GM19438 (cell line): ENCODE measurements at regions not wholly inside any gene's neighbourhood (a gene's known extent, or its start where the extent isn't known, plus 50 kb on each side); places are given as distances from the start of the nearest gene placed in this dataset.
"Not testable (repeated sequence)": the region's sequence is repeated elsewhere in the genome, so short reads cannot be mapped to it uniquely, and the experiment has no call there.

Experiments used
- ATAC-seq: cut with Tn5 transposase; IDR thresholded peaks from one replicate; pipeline ENCODE4 v1.9.1; 2021; ENCODE audit warnings: low read depth; ENCODE audit not compliant: unreplicated experiment

DNA sequence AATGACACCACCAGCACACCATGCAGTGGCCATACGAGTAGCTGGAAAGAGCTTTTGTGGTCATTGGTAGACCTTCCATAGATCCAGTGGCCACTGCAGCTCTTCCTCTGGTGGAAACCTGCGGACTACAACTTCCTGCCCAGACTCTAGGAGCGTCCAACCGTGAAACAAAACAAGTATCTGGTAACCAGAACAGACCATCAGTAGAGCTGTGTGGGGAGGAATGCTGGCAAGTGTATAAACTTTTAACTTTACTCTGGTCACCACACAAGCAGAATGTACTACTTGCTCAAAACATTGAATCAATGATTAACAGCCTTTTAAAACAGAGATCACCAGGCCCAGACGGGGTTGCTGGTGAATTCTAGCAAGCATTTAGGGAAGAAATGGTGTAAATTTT lies 154.7 kb upstream of the DGKB start:
- no peak for ATAC-seq

DNA sequence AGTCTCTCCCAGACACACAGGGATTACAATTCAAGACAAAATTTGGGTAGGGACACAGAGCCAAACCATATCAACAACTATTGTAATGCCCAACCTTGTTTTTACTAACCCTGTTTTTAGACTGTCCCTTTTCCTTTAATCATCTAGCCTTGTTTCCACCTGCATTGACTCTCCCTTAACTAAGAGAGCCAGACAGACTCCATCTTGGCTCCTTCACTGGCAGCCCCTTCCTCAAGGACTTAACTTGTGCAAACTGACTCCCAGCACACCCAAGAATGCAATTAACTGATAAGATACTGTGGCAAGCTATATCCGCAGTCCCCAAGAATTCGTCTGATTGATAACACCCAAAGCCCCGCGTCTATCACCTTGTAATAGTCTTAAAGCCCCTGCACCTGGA lies 151.8 kb upstream of the DGKB start:
- not testable (repeated sequence) for ATAC-seq

DNA sequence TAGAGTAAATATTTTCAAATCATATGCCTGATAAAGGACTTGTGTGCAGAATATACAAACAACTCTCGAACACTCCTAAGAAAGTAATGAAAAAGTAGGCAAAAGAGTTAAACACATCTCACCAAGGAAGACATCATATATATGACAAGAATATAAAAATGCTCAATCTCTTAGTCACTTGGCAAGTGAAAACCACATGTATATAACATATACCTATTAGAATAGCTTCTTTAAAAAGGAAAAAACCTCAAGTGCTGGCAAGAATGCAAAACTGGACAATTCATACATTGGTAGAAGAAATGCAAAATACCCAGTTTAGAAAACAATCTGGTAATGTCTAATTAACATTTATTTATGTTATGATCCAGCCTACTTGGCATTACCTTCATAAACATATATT lies 146.6 kb upstream of the DGKB start:
- ATAC-seq = no peak

DNA sequence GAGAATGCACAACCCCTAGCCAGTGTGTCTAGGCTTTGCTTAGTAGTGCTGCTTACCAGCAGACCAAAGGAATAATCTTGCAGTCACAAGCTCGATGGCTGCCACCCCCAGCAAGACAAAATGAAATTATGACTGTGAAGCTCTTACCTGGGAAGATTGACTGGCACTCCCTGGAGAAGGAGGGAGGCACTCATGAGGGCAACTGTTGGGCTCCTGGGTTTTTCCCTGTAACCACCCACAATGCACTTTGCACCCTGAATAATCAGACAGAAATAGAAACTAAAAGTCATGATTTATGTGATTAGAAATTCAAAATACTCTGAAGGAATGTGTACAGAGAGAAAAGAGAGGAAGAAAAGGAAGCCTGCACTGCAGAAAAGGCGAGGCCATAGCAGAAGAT lies 144.3 kb upstream of the DGKB start:
- ATAC-seq = no peak

DNA sequence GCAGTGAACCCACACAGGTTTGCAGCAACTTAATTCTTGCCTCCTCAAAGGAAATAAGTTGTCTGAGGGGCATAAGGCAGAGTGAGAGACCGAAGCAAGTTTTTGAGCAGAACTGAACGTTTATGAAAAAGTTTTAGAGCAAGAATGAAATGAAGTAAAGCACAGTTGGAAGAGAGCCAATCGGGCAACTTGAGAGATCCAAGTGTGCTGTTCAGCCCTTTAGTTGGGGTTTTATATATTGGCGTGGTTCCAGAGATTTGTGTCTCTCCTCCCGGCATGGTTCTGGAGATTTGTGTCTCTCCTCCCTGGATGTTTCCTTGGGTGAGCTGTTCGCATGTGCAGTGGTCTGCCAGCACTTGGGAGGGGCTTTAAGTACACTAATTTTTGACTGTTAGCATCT lies 141.4 kb upstream of the DGKB start:
- no peak for ATAC-seq

DNA sequence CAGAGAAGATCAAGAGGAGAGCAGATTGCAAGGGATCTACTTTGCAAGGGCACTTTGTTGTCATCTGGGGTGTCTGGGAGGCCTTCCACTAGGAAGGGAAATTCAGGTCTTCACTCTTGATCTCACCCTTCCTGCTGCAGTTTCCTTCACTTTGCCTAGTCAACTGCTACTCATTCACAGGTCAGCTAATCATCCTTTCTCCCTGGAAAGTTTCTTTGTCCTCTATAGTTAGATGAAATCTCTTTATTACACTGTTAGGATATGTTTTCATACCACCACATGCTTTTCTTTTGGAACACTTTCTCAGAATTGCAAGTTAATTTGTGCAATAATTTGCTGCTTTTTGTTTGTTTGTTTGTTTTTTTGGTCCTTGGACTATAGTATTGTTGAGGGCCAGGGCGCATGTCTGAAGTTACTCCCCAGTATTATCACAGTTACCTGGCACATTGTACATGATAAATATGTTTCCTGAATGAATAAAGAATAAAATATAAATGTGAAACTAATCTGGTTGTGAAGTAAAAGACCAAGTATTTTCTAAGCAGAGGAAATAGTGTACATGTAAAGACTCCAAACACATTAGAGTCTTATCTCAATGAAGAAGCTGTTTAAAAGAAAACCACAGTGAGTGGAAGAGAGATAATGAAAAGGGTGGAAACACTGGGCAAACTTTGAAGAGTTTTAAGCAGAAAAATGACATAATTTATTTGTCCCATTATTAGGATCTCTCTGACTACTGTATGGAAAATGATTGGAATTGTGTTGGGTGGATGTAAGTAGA lies 139.9 kb upstream of the DGKB start:
- ATAC-seq = no peak

DNA sequence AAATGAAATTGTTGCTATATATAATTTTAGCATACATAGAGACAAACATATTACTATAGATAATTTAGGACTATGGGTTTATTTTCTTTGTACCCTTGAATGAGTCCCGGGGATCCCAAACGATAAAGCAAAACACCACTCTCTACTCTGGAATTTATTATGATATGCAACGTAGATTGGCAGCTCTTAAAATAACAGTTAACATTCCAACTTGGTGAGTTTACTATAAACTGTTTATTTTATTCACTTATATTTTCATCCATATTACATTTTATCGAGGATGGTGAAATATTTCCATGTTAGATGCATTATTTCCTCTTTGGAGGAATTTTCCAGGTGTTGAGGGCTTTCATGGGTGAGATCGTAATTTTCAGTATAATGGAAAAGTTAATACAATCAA lies 138.7 kb upstream of the DGKB start:
- ATAC-seq = no peak

DNA sequence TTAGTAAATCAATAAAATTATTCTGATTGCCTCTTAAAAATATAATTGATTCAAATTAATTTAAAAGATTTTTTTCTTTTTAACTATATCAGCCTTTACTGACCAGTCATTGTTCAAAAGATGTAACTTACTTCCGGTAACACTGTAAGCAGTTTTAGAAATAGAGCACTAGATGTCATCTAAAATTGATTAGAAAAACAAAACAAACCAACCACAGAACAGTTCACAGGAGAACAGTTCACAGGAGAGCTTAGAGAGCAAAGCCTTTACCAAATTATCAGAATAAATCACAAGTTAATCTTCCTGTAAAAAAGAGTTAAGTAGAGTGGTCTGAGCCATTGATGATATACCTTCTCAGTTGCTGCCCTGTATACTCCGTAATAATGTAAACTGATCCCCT lies 133.3 kb upstream of the DGKB start:
- ATAC-seq = no peak

DNA sequence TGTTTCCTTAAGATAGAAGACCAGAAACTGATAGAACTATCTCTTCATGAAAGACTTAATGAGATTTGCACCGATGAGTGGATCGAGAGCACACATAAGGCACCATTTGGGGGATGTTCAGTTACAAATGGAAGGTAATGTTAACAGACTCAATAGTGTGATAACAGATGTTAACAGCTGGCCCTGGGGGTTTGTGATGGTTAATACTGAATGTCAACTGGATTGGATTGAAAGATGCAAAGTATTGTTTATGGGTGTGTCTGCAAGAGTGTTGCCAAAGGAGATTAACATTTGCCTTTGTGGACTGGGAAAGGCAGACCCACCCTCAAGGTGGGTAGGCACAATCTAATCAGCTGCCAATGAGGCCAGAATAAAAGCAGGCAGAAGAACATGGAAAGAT lies 130.5 kb upstream of the DGKB start:
- no peak for ATAC-seq

DNA sequence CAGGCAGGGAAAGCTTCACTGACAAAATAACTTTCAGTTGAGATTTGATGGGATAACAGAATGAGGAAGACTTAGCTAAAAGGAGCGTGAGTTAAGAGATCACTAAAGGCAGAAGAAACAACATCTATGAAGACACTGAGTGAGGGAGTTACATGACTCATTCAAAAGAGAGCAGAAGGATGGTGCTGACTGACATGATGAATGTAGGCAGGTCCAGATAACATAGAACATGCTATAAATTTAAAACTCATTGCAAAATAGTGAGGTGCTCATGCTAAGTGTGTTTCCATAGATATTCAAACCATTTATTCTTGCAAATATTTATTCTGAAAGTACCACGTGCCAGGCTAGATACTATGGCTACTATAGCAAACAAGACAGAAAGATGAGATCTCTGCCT lies 116.4 kb upstream of the DGKB start:
- no peak for ATAC-seq

DNA sequence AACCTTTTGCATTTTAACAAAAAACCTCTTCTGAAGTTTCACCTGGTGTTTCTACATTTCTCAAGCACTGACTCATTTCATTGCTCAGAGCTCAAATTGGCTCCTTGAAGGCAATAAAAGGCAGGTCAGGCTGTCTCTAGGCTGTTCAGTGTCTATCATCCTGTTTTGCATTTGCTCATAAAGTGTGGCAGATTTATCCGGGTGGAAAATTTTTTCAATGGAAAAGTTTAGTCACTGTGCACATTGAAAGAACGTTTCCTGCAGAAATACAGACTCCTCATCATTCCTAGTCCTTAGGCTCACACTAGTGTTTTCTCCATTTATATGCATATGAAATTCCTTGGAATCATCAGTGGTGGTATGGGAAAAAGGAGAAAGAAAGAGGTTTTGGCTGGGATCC lies 114.2 kb upstream of the DGKB start:
- no peak for ATAC-seq

DNA sequence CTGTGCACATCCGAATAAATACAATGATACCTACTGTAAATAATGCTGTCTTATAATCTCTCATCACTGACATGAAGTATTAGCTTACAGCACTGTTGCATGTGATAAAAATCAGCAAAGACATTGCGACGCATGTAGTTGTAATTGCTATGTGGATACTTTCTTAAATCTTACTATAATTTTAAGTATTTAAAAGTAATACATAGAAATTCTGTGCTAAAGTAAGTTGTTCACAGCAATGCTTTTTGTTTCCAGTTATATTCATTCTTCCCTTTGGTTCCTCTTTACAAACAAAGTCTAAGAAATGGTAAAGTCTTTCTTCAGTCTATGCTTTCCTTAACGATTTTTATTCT lies 113.7 kb upstream of the DGKB start:
- ATAC-seq = no peak

DNA sequence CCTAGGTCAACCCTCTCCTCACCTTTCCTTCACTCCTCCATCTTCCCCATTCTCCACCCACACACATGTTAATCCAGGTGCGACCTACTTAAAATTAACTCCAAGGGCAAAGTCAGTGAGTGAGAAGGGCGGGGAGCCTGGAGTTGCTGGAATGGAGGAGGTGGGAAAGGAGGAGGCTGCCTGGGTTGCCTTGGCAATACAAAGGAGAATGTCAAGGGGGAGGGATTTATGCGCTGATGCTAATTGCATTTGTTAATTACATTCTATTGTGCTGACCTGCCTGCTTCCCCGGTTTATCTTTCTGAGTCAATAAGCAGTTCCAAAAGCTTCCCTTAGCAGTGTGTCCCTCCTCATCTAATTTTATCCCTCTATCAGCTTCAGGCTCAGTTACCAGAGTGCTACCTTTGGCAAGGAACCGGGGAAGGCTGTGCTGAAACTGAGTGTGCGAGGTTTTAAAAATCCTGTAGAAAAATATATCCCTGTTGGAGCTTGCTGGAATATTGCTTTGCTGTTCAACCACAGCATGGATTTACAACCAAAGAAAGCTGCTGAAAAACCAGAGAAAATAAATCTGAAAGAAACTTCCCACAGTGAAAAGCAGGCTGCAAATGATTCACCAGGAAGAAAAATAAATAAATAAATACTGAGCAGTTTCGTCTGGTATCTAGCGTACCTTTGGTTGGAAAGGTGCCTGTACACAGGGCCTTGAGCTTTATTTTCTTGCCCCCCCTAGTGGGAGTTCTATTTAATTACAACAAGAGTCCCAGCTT lies 113.2 kb upstream of the DGKB start:
- peak; percentile 93 for ATAC-seq

DNA sequence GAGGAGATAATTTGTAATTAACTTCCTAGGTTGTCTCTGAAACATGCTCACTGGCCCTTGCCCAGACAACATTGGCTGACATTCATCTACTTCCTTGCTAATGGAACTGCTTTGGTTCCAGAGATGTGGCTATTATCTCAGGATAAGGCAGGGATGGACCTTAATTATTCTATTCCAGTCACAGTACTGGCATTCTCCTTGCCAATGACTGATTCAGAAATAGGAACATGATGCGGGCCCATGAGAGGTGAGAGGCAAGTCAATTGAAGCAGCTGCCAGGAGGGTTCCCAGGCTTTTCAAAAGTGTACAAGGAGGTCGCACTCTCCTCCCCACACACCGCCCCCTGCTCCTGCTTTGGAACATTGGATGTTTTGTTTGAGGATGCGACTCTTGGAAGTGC lies 109.6 kb upstream of the DGKB start:
- no peak for ATAC-seq

DNA sequence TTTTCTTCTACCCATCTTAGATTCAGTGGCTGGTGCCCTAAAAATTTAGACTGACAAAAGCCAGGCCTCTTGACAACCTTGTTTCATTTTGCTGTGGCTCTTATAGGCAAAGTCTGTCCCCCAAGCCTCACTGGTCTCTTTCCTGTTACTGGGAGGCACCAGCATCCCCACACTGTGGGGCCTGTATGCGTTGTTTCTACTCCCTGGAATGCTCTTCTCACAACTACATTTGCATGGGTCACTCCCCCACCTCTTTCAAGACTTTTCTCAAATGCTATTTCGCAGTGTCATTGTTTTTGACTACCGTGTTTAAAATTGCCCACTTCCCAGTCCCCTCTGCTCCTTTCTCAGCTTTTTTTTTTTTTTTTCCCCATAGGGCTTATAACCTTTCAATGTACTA lies 108.7 kb upstream of the DGKB start:
- ATAC-seq = no peak

DNA sequence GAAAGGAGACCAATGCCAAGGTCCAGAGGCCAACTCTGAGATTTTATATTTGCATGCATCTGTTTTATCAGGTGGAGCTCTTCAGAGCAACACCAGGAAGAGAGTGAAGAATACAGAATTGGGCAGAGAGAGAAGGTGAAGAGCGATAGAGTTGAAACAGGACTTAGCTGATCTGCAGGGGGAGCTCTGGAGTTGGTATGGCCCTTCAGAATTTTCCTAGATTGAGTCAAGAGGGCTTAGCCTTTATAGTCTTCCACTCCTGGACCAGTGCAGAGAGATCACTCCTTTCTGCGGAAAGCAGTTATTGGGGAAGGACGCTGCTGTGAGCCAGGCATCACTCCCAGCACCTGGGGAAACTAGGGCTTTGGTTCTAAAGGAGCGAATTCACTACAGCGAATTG lies 105.0 kb upstream of the DGKB start:
- ATAC-seq = no peak

DNA sequence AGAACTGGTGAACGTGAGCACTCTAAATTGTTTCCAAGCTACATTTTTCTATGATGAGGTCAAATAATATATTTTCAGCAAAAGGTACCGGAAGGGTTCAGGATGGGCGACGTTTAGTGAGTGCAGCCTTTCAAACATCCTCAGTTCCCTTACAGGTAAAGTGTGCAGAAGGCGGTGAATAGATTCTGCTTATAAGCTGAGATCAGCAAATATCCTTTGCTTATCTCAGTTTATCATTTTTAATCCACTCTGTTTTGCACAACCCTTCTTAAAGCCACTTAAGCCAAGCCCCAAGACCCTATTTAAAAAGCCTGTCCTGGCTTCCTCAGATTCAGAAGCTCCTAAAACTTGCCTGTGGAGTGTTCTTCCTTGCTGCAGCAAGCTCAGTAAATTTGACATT lies 103.1 kb upstream of the DGKB start:
- no peak for ATAC-seq

DNA sequence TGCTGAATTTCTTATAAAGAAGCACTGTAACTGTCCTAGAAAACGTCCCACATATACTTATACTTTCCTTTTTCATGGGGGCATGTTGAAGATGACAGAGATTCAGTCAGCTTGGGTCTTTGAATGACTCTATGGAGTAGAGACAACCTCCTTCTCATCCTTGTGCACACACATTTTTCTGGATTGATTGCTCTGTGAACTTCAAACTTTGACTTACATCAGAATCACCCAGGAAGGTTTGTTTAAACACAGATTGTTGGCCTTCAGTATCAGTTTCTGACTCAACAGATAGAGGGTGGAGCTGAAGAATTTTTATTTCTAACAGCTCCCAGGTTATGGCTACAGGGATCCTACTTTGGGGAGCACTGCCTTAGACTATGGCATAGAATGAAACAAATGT lies 97.6 kb upstream of the DGKB start:
- no peak for ATAC-seq

DNA sequence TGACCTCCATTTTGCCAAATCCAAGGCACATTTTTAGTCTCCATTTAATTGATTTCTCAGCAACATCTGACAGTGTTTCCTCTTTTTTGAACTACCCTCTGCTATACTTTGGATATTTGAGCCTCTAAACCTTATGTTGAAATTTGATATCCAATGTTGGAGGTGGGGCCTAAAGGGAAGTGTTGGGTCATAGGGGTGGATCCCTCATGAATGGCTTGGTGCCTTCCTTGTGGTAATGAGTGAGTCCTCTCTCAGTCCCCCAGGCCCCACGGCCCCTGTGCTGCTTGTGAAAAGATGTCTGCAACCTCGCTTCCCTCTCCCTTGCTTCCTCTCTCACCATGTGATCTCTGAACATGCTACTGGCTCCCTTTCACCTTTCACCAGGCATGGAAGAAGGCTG lies 96.8 kb upstream of the DGKB start:
- ATAC-seq = no peak

DNA sequence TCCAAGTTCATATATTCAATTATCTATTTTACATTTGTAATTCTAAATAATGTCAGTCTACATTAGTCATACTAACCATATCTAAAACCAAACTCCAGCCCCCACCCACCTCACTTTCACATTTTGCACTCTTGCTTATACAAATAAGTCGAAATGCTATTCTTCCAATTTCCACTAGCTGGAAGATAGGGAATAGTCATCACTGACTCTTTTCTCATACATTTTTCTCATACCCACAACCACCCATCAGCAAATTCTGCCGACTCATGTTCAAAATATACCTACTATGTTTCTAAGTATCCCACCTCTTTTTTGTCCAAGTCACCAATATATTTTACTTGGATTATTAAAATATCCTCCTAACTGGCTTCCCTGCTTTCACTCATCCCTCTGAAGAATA lies 93.2 kb upstream of the DGKB start:
- ATAC-seq = no peak

DNA sequence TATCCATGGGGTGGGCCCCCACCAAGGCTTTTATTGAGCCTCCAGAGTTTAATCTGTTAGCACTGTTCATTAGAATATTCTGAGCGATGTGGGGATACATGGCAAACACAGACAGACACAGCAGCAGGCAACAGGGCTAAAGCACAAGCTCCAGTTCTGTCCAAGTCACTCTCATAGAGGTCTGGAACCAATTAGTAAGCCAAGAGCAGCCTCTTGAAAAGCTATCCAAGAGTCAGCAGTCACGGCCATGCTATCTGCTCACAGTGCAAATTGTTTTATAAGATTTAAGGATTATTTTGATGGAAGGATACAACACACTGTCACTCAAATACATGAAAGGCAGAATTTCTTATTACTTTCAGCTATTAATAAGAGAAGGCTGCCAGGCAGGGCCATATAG lies 86.4 kb upstream of the DGKB start:
- ATAC-seq = no peak

DNA sequence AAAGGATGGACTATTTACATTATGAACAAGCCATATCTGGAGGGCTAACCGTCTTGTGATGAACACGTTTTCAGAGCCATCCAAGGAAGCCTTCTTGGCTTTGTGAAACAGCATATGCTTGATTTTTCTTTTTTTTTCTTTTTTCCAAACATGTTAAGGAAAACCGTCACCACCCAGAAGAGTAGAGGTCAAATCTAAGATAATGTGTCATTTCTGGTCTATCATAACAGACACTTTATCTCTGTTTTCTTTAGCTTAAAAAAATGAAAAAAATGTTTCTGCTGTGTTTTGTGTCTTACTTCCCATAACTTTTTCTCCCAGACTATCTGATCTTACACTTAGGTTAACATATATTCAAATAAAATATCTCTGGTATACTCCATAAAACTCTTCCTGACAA lies 76.1 kb upstream of the DGKB start:
- no peak for ATAC-seq
